ENCODE measurements at regions not wholly inside any gene's neighbourhood (a gene's known extent, or its start where the extent isn't known, plus 50 kb on each side); places are given as distances from the start of the nearest gene placed in this dataset.

GRCh38 chr18:75828379-75828778 is 400.9 kb upstream of the SMIM21 start:
- no peak for TF ChIP-seq CTCF (IDR thresholded peaks at IDR 0.05 in 2 of 3, conservative IDR thresholded peaks at IDR 0.05 in 1 of 3; ENCODE audit: insufficient read depth in 2 of 3, low read depth in 1 of 3, low read length in 3 of 3)
- no peak for TF ChIP-seq RNF2 (IDR thresholded peaks at IDR 0.05)
- TF ChIP-seq KDM4B (IDR thresholded peaks at IDR 0.05; ENCODE audit: borderline replicate concordance in 2 of 2, low read depth in 1 of 2), result no peak
- no peak for TF ChIP-seq ZFP91 (CRISPR knock-in tag; IDR thresholded peaks at IDR 0.05)

Data from K562 (cell line).